HG02798 (cell line): ENCODE measurements at regions not wholly inside any gene's neighbourhood (a gene's known extent, or its start where the extent isn't known, plus 50 kb on each side); places are given as distances from the start of the nearest gene placed in this dataset.
"Not testable (repeated sequence)": the region's sequence is repeated elsewhere in the genome, so short reads cannot be mapped to it uniquely, and the experiment has no call there.

ENCODE experiments used
- ATAC-seq: cut with Tn5 transposase; IDR thresholded peaks from one replicate; pipeline ENCODE4 v1.9.1; 2021; ENCODE audit warnings: mild to moderate bottlenecking; ENCODE audit not compliant: unreplicated experiment, poor library complexity

GRCh38 chr2:175777337-175777736 is 224.7 kb downstream of the LNPK start:
- not testable (repeated sequence) for ATAC-seq

GRCh38 chr2:175769200-175769599 is 232.9 kb downstream of the LNPK start:
- no peak for ATAC-seq

DNA sequence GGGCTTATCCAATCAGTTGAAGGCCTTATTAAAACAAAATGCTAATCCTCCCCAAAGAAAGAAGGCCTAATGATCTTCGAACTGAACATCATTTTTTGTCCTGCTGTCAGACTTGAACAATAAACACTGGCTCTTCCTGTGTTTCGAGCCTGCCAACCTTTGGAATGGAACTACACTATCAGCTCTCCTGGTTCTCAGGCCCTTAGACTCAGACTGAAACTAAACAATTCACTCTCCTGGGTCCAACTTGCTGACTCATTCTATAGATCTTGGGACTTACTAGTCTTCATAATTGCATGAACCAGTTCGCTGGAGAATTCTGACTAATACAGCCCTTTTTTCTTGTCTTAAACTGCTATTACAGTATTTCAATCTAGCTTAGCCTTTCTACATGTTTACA is 235.2 kb downstream of the LNPK start:
- ATAC-seq: no peak

DNA sequence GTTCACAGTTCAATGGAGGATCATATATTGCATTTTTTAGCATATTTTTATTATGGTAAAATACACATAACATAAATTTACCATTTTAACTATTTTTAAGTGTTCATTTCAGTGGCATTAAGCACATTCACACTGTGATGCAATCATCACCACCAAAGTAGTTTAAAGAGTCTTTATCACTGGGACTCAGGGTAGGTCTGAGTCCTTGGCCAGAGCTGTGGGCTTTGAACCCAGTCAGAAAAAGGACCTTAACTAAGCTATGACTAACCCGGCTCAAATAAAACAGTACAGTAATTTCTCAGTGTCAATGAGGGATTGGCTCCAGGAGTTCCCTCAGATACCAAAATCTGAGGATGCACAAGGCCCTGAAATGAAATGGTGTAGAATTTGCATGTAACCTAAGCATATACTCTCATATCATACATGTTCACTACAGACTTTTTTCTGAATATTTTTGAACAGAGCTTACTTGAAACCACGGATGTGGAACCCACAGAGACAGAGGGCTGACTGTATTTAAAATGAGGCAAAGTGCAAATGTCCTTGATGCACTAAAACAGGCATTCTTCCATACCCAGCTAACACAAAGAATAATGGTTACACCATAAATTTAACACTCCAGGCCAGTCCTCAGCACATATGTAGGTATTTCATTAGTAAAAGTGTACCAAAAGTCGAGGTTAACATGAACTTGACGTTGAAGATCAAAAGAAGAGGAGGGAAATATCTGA is 246.2 kb downstream of the LNPK start:
- ATAC-seq: no peak

GRCh38 chr2:175755169-175755568 is 246.9 kb downstream of the LNPK start:
- no peak for ATAC-seq

DNA sequence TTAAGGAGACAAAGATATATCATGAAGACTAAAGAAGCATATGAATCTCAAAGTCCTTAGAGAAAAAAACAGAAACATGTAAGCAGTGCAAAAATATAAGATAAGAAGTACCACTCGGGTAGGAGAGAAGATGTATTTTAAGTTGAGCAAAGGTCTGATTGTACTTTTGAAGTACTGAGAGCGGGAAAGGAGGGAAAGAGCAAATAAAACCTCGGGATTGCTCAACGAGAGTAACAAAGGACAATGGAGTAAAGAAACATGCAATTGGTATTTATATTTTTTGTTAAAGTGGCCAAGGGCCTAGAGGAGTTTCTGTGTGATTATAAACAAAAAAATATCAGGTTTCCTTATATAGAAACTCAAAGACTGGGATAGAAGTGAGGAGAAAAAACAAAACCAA is 251.9 kb downstream of the LNPK start:
- no peak for ATAC-seq

DNA sequence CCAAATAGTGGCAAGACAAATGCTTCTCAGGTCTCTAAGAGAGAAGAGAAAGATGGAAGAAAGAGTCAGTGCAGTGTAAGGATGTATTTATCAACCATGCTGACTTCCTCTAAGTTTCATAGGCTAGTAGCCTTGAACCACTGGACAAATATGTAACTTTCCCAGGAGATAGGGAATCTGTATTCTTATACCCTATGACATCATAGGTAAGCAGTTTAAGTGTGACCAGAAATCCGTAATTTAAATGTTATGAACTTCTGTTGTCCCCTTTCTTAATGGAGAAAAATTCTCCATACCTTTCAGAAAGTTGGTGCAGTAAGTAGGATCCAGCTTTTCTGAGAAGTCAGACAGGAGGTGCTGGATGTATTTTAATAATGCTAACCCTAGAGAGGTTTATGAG is 256.2 kb downstream of the LNPK start:
- no peak for ATAC-seq

GRCh38 chr2:175744000-175744399 is 258.1 kb downstream of the LNPK start:
- ATAC-seq: no peak

- no peak for ATAC-seq
Observed at GRCh38 chr2:175743011-175743410, 259.1 kb downstream of the LNPK start.

DNA sequence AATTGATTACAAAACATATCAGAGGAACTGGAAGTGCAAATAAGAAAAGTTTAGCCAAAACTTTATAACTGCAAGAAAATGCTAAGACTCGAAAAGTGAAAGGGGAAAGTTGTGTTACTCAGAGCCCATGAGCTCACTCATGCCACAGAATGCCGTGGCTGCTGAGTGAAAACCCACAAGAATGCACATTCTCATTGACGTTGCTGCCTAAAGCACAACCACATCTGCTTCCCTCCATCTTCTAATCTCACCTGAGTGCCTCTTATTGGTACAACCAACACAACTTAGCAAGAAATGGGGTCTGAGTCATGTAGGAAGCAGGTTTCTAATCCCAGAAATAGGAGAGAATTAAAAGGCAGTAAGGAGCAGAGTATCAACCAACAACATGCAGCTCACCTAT is 259.7 kb downstream of the LNPK start:
- no peak for ATAC-seq

GRCh38 chr2:175741164-175741563 is 260.9 kb downstream of the LNPK start:
- no peak for ATAC-seq

DNA sequence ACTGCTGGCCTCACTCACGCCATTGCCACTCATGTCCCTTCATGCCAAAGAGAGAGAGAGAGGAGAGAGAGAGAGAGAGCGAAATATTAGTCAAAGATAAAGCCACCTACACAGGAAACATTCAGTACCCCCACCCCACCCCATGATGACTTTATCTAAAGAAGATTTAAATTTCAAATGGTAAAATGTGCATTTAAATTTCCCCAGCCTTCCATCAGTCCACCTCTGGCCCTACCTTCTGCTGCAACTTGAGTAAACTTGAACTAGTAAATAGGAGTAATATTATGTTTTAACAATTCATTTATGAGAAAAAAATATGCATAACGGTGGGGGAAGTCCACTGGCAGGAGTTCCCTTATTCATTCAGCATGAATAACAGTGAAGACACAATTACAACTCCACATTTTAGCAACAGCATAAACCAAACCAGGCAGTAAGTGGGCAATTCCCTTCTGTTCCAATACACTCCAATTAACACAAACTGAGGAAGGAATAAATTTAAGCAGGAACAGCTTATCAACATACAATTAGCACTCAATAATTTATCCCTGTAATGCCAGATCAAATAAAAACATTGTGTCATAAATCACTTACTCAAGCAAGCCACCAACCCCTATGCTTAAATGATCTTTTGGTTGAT is 264.2 kb downstream of the LNPK start:
- no peak for ATAC-seq

DNA sequence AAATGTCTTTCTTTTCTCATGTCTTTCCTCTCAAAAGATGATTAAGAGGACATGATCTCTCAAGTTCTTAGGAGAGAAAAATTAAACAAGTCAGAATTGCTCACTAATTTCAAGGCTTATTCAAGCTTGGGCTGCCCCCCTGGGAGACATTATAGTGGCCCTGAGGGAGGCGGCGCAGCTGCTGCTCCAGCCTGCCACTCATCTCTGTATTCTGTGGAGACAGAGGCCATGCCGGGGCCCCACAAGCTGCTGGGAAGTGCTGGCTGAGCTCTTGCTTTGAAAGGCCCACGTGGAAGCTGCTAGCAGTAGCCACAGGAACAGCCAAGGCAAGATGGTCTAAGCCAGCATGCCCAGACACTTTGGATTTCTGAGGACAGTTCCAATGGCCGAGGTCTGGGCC is 267.4 kb downstream of the LNPK start:
- no peak for ATAC-seq

- ATAC-seq: no peak
Observed at GRCh38 chr2:175732531-175732930, 269.5 kb downstream of the LNPK start.

DNA sequence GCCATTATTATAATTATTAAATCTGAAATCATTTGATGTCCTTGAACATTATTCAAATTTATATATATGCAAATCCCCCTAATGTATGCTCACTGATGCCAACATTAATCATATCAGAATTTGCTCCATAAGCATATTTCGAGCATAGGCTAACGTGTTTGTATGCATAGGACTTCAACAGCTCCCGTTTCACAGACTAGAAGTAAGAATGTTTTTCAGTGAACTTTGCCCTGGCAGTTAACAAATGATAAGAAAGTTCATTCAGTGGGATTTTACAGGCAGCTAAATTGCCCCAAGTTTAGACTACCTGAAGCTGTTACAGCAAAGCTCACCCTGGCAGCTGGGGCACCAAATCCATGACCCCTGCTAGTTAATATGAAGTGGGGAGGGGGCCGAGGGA is 272.0 kb downstream of the LNPK start:
- no peak for ATAC-seq

- no peak for ATAC-seq
Observed at GRCh38 chr2:175729049-175729706, 272.9 kb downstream of the LNPK start.

DNA sequence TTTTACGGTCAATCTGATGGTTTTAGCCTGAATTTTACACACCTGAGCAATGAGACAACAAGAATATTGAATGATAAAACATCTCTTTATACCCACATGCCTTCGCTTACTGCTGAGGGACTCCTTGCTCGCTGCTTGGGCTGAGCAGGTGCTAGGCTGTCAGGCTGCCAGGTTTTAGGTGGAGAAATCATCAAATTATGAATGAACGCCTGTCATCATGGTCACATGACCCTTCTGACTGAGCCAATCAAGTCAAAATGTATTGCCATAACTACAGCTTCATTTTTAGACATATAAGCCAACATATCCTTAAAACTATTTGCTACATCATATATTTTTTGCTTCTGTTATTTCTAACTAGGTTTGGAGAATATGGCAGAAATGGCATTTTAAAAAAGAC is 274.0 kb downstream of the LNPK start:
- ATAC-seq: no peak

DNA sequence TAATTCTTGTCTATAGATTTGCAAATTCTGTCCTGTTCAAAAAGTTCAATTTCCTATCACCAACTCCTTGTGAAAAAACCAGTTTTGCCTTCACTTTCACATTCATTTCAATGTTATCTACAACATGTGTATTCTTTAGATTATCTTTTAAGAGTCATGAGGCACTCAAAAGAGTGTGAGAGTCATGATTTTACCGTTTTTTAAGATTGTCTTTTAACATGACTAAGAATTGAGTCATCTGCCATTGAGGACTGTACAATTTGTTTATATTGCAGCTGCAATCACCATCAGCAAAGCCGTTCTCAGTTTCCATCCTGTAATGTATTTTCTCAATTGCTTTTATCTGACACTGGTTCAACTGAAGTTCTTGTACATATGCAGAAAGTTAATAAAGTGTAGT is 275.8 kb downstream of the LNPK start:
- no peak for ATAC-seq

DNA sequence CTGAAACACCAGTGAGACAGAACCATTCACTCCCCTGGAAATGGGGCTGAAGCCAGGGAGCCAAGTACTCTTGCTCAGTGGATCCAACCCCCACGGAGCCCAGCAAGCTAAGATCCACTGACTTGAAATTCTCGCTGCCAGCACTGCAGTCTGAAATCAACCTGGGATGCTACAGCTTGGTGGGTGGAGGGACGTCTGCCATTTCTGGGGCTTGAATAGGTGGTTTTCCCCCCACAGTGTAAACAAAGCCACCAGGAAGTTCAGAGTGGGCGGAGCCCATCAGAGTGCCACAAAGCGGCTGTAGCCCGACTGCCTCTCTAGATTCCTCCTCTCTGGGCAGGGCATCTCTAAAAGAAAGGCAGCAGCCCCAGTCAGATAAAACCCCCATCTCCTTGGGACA is 292.8 kb downstream of the LNPK start:
- no peak for ATAC-seq

DNA sequence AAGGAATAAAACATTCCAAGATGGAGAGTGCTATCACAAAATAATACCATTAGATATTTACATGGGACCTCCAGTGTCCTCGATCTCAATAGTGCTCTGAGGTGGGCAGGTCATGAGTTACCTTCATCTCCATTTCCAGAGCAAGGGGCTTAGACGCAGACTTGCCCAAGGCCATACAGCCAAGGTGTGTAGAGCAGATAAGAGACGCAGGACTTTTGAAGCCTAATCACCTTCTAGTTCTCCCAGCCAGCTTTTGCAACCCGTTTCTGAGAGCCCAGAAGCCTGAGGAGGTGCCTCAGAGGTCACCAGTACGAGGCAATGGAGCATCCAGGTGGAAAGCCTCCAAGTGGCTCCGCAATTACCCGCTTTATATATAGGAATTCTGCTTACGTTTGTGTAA is 294.7 kb downstream of the LNPK start:
- no peak for ATAC-seq

- ATAC-seq: not testable (repeated sequence)
Observed at GRCh38 chr2:175704568-175704967, 297.5 kb downstream of the LNPK start.

- no peak for ATAC-seq
Observed at GRCh38 chr2:175698061-175698460, 304.0 kb downstream of the LNPK start.
